K562 (cell line): ENCODE measurements at regions not wholly inside any gene's neighbourhood (a gene's known extent, or its start where the extent isn't known, plus 50 kb on each side); places are given as distances from the start of the nearest gene placed in this dataset.

Experiments
- CBFA2T2 ChIP-seq: fragments of 450-650 bp; conservative IDR thresholded peaks from 2 replicates; pipeline ENCODE4 v1.6.1; 2017; ENCODE audit warnings: mild to moderate bottlenecking
- CHD2 ChIP-seq: IDR thresholded peaks from 2 replicates; pipeline ENCODE4 v1.6.1; 2011; ENCODE audit warnings: low read depth, low read length
- EGR1 ChIP-seq: fragments of 450-650 bp; conservative IDR thresholded peaks from 2 replicates; pipeline ENCODE4 v1.6.1; 2017; ENCODE audit warnings: mild to moderate bottlenecking
- L3MBTL2 ChIP-seq: fragments of 450-650 bp; IDR thresholded peaks from 2 replicates; pipeline ENCODE4 v1.6.1; 2016; ENCODE audit warnings: mild to moderate bottlenecking, moderate library complexity
- MEF2D ChIP-seq: conservative IDR thresholded peaks from 2 replicates; pipeline ENCODE4 v1.6.1; 2016; ENCODE audit warnings: low read depth, missing genetic modification characterization, missing compliant biosample characterization
- POLR2AphosphoS5 ChIP-seq: IDR thresholded peaks from 2 replicates; pipeline ENCODE4 v1.6.1; 2011; ENCODE audit warnings: mild to moderate bottlenecking, low read depth, low read length, moderate library complexity; ENCODE audit not compliant: control insufficient read depth, insufficient read depth
- POLR3G ChIP-seq: IDR thresholded peaks from 2 replicates; pipeline ENCODE4 v1.6.1; 2011; ENCODE audit not compliant: insufficient read length, insufficient replicate concordance; ENCODE audit errors: extremely low read depth
- RCOR1 ChIP-seq, 2 experiments: IDR thresholded peaks; 2 replicates each; pipeline ENCODE4 v1.6.1; 2012; ENCODE audit warnings: low read depth in 2 of 2, low read length in 2 of 2, borderline replicate concordance in 1 of 2, improper control_type of control experiment in 1 of 2
- SMARCB1 ChIP-seq: IDR thresholded peaks from 2 replicates; pipeline ENCODE4 v1.6.1; 2011; ENCODE audit warnings: improper control_type of control experiment, low read depth; ENCODE audit not compliant: insufficient read length
- SP1 ChIP-seq: sonication (generic); formaldehyde crosslinking; IDR thresholded peaks from 2 replicates; pipeline ENCODE4 v1.8.1; 2022; ENCODE audit warnings: mild to moderate bottlenecking, missing genetic modification reagents
- TBL1XR1 ChIP-seq, 2 experiments: IDR thresholded peaks; 2 replicates each; pipeline ENCODE4 v1.6.1; 2012; ENCODE audit warnings: improper control_type of control experiment in 2 of 2, low read length in 2 of 2, mild to moderate bottlenecking in 1 of 2

DNA sequence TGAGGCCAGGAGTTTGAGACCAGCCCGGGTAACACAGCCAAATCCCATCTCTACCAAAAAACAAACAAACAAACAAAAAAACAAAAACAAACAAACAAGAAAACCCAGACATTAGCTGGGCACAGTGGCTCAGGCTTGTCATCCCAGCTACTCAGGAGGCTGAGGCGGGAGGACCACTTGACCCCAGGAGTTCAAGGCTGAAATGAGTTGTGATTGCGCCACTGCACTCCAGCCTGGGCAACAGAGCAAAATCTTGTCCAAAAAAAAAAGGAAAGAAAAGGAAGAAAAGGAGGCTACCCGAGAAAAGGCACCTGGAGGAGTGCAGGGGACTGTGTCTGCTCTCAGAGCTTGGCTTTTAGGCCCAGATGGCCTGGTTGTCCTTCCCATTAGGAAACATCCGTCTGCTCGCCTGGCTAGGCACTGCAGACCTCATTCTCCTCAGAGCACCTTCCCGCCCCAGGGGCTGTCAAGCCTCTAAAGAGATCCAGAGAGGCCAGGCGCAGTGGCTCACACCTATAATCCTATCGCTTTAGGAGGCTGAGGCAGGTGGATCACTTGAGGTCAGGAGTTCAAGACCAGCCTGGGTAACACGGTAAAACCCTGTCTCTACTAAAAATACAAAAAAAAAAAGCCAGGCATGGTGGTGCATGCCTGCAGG is 185.3 kb upstream of the IER5L start:
- TF ChIP-seq POLR3G (no peak), EGR1 (no peak), CBFA2T2 (no peak), MEF2D (no peak), POLR2AphosphoS5 (no peak), SP1 (no peak), SMARCB1 (no peak), TBL1XR1 (IDR thresholded peaks at IDR 0.05; ENCODE audit: low read length in 2 of 2) (no peak), L3MBTL2 (no peak), RCOR1 (IDR thresholded peaks at IDR 0.05; ENCODE audit: borderline replicate concordance in 1 of 2, low read depth in 2 of 2, low read length in 2 of 2) (no peak), CHD2 (no peak)
